Natural killer cell treated with Interleukin-12 subunit alpha and Interleukin-12 subunit beta and Interleukin-15 and Interleukin-18, amount 100 ng/mL, for 72 hours (primary cell): ENCODE measurements at regions not wholly inside any gene's neighbourhood (a gene's known extent, or its start where the extent isn't known, plus 50 kb on each side); places are given as distances from the start of the nearest gene placed in this dataset.

Experiments
- ATAC-seq, 2 donors: fragments of 150-1000 bp; cut with Tn5 transposase in 1 of 2; sonication (Bioruptor Pico), chemical (Tn5 transposase) in 1 of 2; 2 replicates each; pipeline ENCODE4 v1.10.0; 2021
- DNase-seq: peaks from one replicate; pipeline ENCODE4 v3.0.0; 2022; ENCODE audit warnings: low spot score
- H3K27ac Mint-ChIP-seq, 2 donors: 1 replicate in 1 of 2; 2 replicates in 1 of 2; pipeline ENCODE4 v1.8.0; 2022; ENCODE audit warnings: mixed read lengths in 2 of 2, mild to moderate bottlenecking in 1 of 2, moderate library complexity in 1 of 2
- H3K27me3 Mint-ChIP-seq, 2 donors: 1 replicate in 1 of 2; 2 replicates in 1 of 2; pipeline ENCODE4 v1.8.0; 2022; ENCODE audit warnings: mixed read lengths in 2 of 2
- H3K36me3 Mint-ChIP-seq: one replicate; pipeline ENCODE4 v1.8.0; 2022; ENCODE audit warnings: mixed read lengths
- H3K4me1 Mint-ChIP-seq, 2 donors: 1 replicate in 1 of 2; 2 replicates in 1 of 2; pipeline ENCODE4 v1.8.0; 2022; ENCODE audit warnings: low read depth in 2 of 2, mixed read lengths in 2 of 2, mild to moderate bottlenecking in 1 of 2
- H3K4me3 Mint-ChIP-seq: one replicate; pipeline ENCODE4 v1.8.0; 2022; ENCODE audit warnings: mixed read lengths
- H3K9me3 Mint-ChIP-seq: 2 replicates; pipeline ENCODE4 v1.8.0; 2022; ENCODE audit warnings: mixed read lengths

- no peak for ATAC-seq
Measured at GRCh38 chr21:16322454-16322853, 592.7 kb downstream of the USP25 start.

GRCh38 chr21:16323596-16323995 is 593.8 kb downstream of the USP25 start:
- no peak for DNase-seq
- ATAC-seq, result no peak
- H3K27ac Mint-ChIP-seq, result no peak overlapping the region
- H3K27me3 Mint-ChIP-seq, result no peaks in the 10 kb centered on the region
- H3K9me3 Mint-ChIP-seq, result peaks cover 5% of the 10 kb centered on the region
- no peaks in the 10 kb centered on the region for H3K36me3 Mint-ChIP-seq
- H3K4me1 Mint-ChIP-seq, result no peaks in the 10 kb centered on the region
- H3K4me3 Mint-ChIP-seq, result no peak overlapping the region

More at GRCh38 chr21:16322454-16322853, 592.7 kb downstream of the USP25 start:
- no peaks in the 10 kb centered on the region for H3K36me3 Mint-ChIP-seq
- H3K27ac Mint-ChIP-seq, result no peak overlapping the region
- no peak for DNase-seq
- no peaks in the 10 kb centered on the region for H3K4me1 Mint-ChIP-seq
- H3K4me3 Mint-ChIP-seq, result no peak overlapping the region
- no peaks in the 10 kb centered on the region for H3K27me3 Mint-ChIP-seq
- H3K9me3 Mint-ChIP-seq, result peaks cover 5% of the 10 kb centered on the region

- Mint-ChIP-seq H3K4me3 (no peak overlapping the region), H3K27me3 (no peaks in the 10 kb centered on the region), H3K27ac (no peak overlapping the region), H3K36me3 (no peaks in the 10 kb centered on the region), H3K4me1 (no peaks in the 10 kb centered on the region), H3K9me3 (peaks cover 5% of the 10 kb centered on the region)
- DNase-seq (no peak), ATAC-seq (no peak)
Measured at GRCh38 chr21:16324630-16325029, 594.8 kb downstream of the USP25 start.

GRCh38 chr21:16330082-16330907 is 600.5 kb downstream of the USP25 start:
- no peak for DNase-seq
- no peaks in the 10 kb centered on the region for H3K4me1 Mint-ChIP-seq
- H3K4me3 Mint-ChIP-seq, result no peak overlapping the region
- no peaks in the 10 kb centered on the region for H3K27me3 Mint-ChIP-seq
- peaks cover 5% of the 10 kb centered on the region for H3K9me3 Mint-ChIP-seq
- no peak for ATAC-seq
- H3K27ac Mint-ChIP-seq, result no peak overlapping the region
- H3K36me3 Mint-ChIP-seq, result no peaks in the 10 kb centered on the region

GRCh38 chr21:16330908-16331268 is 601.1 kb downstream of the USP25 start:
- no peaks in the 10 kb centered on the region for H3K27me3 Mint-ChIP-seq

GRCh38 chr21:16337266-16337665 is 607.5 kb downstream of the USP25 start:
- no peak for DNase-seq
- no peak overlapping the region for H3K4me3 Mint-ChIP-seq
- H3K27me3 Mint-ChIP-seq, result no peaks in the 10 kb centered on the region
- no peaks in the 10 kb centered on the region for H3K36me3 Mint-ChIP-seq
- H3K9me3 Mint-ChIP-seq, result peaks cover 5% of the 10 kb centered on the region
- H3K27ac Mint-ChIP-seq, result no peak overlapping the region
- no peaks in the 10 kb centered on the region for H3K4me1 Mint-ChIP-seq
- no peak for ATAC-seq

More at GRCh38 chr21:16330908-16331268, 601.1 kb downstream of the USP25 start:
- ATAC-seq (no peak), DNase-seq (no peak)
- Mint-ChIP-seq H3K27ac (no peak overlapping the region), H3K36me3 (no peaks in the 10 kb centered on the region), H3K4me1 (no peaks in the 10 kb centered on the region), H3K9me3 (peaks cover 4% of the 10 kb centered on the region), H3K4me3 (no peak overlapping the region)

- Mint-ChIP-seq H3K36me3 (no peaks in the 10 kb centered on the region), H3K27ac (no peak overlapping the region), H3K4me1 (no peaks in the 10 kb centered on the region), H3K4me3 (no peak overlapping the region), H3K9me3 (peaks cover 7% of the 10 kb centered on the region), H3K27me3 (no peaks in the 10 kb centered on the region)
- DNase-seq (no peak), ATAC-seq (no peak)
Measured at GRCh38 chr21:16342932-16343331, 613.1 kb downstream of the USP25 start.

- DNase-seq, result no peak
- Mint-ChIP-seq H3K36me3 (no peaks in the 10 kb centered on the region), H3K4me3 (no peak overlapping the region), H3K27me3 (no peaks in the 10 kb centered on the region), H3K9me3 (peaks cover 6% of the 10 kb centered on the region), H3K27ac (no peak overlapping the region), H3K4me1 (no peaks in the 10 kb centered on the region)
- no peak for ATAC-seq
Measured at GRCh38 chr21:16343776-16344175, 614.0 kb downstream of the USP25 start.

- Mint-ChIP-seq H3K4me1 (no peaks in the 10 kb centered on the region), H3K27me3 (no peaks in the 10 kb centered on the region), H3K9me3 (peaks cover 6% of the 10 kb centered on the region), H3K4me3 (no peak overlapping the region), H3K27ac (no peak overlapping the region), H3K36me3 (no peaks in the 10 kb centered on the region)
- ATAC-seq (no peak), DNase-seq (no peak)
Measured at GRCh38 chr21:16345757-16346156, 616.0 kb downstream of the USP25 start.

- no peak for ATAC-seq
- Mint-ChIP-seq H3K4me3 (no peak overlapping the region), H3K27ac (no peak overlapping the region), H3K9me3 (peaks cover 6% of the 10 kb centered on the region), H3K36me3 (no peaks in the 10 kb centered on the region), H3K4me1 (no peaks in the 10 kb centered on the region), H3K27me3 (no peaks in the 10 kb centered on the region)
- no peak for DNase-seq
Measured at GRCh38 chr21:16347223-16347622, 617.4 kb downstream of the USP25 start.

- Mint-ChIP-seq H3K4me3 (no peak overlapping the region), H3K27me3 (no peaks in the 10 kb centered on the region), H3K4me1 (no peaks in the 10 kb centered on the region), H3K36me3 (peaks cover 4% of the 10 kb centered on the region), H3K9me3 (peaks cover 7% of the 10 kb centered on the region), H3K27ac (no peak overlapping the region)
- DNase-seq, result no peak
- no peak for ATAC-seq
Measured at GRCh38 chr21:16353764-16354163, 624.0 kb downstream of the USP25 start.

- Mint-ChIP-seq H3K4me1 (no peaks in the 10 kb centered on the region), H3K36me3 (no peaks in the 10 kb centered on the region), H3K27me3 (no peaks in the 10 kb centered on the region), H3K4me3 (no peak overlapping the region), H3K9me3 (peaks cover 11% of the 10 kb centered on the region), H3K27ac (no peak overlapping the region)
- ATAC-seq (no peak), DNase-seq (no peak)
Measured at GRCh38 chr21:16357994-16358393, 628.2 kb downstream of the USP25 start.

GRCh38 chr21:16358784-16359183 is 629.0 kb downstream of the USP25 start:
- Mint-ChIP-seq H3K27me3 (no peaks in the 10 kb centered on the region), H3K9me3 (peaks cover 10% of the 10 kb centered on the region), H3K36me3 (no peaks in the 10 kb centered on the region), H3K27ac (no peak overlapping the region), H3K4me3 (no peak overlapping the region), H3K4me1 (no peaks in the 10 kb centered on the region)
- DNase-seq (no peak), ATAC-seq (no peak)

GRCh38 chr21:16363100-16363499 is 633.3 kb downstream of the USP25 start:
- no peaks in the 10 kb centered on the region for H3K36me3 Mint-ChIP-seq
- H3K4me1 Mint-ChIP-seq, result no peaks in the 10 kb centered on the region
- ATAC-seq, result no peak
- no peak overlapping the region for H3K4me3 Mint-ChIP-seq
- no peak for DNase-seq
- H3K27me3 Mint-ChIP-seq, result no peaks in the 10 kb centered on the region
- H3K9me3 Mint-ChIP-seq, result peaks cover 6% of the 10 kb centered on the region
- H3K27ac Mint-ChIP-seq, result no peak overlapping the region

- peaks cover 6% of the 10 kb centered on the region for H3K9me3 Mint-ChIP-seq
- H3K27me3 Mint-ChIP-seq, result no peaks in the 10 kb centered on the region
Measured at GRCh38 chr21:16363518-16363917, 633.7 kb downstream of the USP25 start.

More at GRCh38 chr21:16363518-16363917, 633.7 kb downstream of the USP25 start:
- no peaks in the 10 kb centered on the region for H3K4me1 Mint-ChIP-seq
- H3K27ac Mint-ChIP-seq, result no peak overlapping the region
- no peak for ATAC-seq
- H3K36me3 Mint-ChIP-seq, result no peaks in the 10 kb centered on the region
- DNase-seq, result no peak
- no peak overlapping the region for H3K4me3 Mint-ChIP-seq
